GM21717 (cell line): ENCODE measurements at regions not wholly inside any gene's neighbourhood (a gene's known extent, or its start where the extent isn't known, plus 50 kb on each side); places are given as distances from the start of the nearest gene placed in this dataset.
"Not testable (repeated sequence)": the region's sequence is repeated elsewhere in the genome, so short reads cannot be mapped to it uniquely, and the experiment has no call there.

Source experiments
- ATAC-seq: cut with Tn5 transposase; IDR thresholded peaks from one replicate; pipeline ENCODE4 v1.9.1; 2021; ENCODE audit warnings: mild to moderate bottlenecking, moderate library complexity; ENCODE audit not compliant: unreplicated experiment

DNA sequence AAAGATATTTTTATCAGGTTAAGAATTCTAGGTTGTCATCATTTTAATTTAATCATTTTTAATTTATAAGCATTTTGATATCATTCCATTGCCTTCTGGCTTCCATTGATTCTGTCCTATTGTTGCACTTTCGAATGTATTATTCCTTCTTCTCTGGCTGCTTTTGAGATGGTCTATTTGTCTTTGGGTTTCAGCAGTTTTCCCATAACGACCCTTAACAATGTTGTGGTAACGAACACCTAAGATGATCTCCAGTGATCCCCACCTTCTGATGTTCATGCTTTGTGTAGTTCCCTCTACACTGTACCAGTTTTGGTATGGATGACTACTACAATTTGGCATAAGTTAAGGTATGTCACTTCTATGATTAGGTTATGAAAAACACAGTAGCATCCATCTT, 59.9 kb downstream of the MINAR1 start:
- ATAC-seq: no peak

DNA sequence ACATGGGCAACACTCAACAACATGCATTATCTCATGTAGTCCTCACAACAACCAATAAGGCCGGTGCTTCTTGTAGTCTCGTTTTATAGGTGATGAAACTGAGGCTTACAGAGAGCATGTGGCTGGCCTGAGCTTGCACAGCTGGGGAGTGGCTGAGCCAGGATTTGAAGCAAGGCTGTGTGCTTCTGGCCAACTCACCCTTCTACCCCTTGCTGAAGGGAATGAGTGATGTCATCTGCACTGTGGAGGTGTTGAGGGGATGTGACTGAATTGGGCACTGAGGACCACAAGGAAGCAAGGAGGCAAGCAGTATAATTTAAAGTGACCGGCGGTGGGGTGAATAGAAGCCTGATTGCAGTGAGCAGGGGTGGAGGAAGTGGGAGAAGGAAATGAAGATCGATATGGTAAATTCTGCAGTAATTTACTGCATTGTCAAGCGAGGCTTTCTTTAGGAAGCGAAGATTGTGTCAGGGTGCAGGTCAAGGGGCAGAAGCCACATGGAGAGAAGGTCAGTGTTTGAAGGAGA, 62.3 kb downstream of the MINAR1 start:
- no peak for ATAC-seq

DNA sequence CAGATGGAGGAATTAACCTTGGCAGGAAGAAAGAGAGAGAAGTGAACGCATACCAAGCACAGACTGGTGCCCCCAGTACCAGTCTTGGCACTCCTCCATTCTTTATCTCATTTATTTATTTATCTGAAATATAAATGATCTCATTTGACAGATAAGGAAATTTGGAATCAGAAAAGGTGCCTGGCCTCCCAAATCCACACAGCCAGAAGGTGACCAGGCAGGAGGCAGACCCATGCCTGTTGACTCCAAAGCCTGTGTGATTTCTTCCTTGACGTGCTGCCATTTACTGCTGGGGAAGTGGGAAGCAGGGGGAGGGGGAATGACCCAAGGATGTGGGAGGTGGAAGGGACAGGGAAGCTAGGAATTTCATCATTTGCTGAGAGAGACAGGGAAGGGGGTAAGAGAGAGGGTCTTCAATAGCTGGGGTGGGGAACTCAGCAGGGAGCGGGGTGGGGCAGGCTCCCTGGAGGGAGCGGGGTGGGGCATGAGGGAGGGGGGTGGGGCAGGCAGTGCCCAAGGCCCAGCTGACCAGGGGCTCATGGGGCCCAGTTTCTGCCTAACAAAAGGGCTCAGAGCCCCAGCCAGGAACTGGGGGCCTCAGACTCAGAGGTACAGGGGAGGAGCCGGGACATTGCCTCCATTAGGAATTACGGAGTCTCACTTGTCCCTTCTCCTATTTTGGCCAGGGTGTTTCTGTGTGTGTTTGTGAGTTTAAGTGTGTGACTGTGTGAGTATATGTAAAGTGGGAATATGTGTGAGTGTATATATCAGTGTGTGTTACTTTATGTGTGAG, 63.0 kb downstream of the MINAR1 start:
- no peak for ATAC-seq

DNA sequence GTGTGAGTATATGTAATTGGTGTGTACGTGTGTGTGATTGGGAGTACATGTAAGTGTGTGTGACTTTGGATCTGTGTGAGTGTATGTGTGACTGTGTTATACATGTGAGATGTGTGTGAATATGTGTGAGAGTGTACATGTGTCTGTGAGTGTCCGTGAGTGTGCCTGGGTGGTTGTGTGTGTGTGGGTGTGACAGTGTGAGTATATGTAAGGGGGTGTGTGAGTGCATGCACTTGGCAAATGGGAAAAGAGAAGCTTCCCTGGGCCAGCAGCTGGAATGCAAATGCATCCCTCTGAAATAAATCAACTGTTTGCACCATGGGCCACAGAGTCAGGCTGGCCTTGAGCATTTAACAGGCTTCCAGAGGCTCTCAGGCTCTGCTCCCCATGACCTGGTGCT, 63.6 kb downstream of the MINAR1 start:
- ATAC-seq: no peak

DNA sequence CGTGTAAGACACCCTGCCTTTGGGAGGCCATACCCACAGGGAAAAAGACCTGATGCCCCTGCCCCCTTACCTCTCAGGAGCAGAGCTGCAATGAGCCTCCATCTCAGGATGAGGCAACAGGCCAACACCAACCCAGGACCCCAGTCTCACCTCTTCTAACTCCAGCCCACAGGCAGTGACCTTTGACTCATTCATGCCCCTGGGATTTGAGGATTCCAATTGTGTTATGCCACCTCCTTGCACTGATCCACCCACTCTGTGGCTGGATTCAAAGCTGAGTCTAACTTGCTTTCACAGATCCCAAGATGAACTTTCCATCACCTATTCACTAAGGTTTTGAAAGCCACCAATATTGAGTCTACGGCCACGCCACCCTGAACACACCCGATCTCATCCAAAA, 64.7 kb downstream of the MINAR1 start:
- no peak for ATAC-seq

DNA sequence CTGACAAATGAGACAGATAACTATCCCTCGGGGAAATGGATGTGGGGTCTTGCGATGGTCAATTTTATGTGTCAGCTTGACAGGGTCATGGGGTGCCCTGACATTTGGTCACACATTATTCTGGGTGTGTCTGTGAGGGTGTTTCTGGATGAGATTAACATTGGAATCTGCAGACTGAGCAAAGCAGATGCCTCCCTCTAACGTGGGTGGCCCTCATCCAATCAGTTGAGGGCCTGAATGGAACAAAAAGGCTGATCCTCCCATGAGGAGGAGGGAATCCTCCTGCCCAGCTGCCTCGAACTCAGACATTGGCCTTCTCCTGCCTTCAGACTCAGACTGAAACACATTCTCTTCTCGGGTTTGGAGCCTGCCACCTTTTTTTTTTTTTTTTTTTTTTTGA, 69.0 kb downstream of the MINAR1 start:
- no peak for ATAC-seq

GRCh38 chr15:79505956-79506355, 73.8 kb downstream of the MINAR1 start:
- ATAC-seq: no peak

DNA sequence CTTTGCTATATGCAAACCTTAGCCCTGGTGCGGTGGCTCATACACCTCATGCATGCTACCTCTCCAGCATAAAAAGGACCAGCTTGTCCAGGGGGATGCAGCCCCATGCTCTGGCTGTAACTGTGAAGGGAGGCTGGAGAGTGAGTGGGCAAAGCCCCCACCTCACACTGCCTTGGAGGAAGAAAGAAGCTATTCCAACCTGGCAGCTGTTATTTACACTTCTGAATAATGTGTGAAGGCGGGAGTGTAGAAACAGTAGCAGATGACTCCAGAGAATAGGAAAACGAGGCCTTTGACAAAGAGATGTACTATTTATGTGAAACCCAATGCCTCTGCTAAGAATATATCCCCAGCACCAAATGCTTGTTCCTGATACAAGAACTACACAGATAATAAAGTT, 80.7 kb downstream of the MINAR1 start:
- not testable (repeated sequence) for ATAC-seq

DNA sequence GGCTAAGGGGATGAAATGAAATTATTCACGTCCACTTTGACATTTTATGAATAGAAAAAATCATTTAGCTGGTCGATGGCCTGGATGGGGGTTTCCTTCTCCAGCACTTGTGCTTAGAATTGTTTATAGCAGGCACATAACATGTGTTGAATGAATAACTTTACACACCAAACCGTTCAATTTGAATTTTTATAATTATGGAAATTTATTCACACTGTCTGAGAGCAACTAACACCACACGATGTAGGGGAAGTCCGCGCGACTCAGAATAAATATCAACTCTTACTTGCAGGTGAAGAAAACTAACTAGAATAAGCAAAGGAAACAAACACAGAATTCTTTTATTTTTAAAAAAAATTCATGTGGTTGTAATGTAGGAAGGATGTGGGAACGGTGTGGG, 81.3 kb downstream of the MINAR1 start:
- no peak for ATAC-seq

DNA sequence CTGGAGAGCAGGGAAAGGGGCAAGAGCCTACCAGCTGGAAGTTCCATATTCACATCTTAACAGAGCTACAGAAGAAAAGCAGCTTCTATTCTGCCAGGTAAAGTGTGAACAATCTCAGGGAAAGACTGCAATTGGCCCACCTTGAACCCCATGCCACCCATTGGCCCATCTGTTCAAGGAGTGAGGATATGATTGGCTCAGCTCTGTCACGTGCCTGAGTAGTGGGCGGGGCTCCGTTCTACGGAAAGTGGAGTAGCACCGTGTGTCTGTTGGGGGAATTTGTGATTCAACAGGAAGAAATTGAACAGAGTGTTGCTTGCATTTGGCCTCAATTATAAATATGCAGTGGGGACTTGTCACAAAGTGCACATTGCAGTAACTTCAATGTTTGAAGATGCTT, 81.8 kb downstream of the MINAR1 start:
- no peak for ATAC-seq

DNA sequence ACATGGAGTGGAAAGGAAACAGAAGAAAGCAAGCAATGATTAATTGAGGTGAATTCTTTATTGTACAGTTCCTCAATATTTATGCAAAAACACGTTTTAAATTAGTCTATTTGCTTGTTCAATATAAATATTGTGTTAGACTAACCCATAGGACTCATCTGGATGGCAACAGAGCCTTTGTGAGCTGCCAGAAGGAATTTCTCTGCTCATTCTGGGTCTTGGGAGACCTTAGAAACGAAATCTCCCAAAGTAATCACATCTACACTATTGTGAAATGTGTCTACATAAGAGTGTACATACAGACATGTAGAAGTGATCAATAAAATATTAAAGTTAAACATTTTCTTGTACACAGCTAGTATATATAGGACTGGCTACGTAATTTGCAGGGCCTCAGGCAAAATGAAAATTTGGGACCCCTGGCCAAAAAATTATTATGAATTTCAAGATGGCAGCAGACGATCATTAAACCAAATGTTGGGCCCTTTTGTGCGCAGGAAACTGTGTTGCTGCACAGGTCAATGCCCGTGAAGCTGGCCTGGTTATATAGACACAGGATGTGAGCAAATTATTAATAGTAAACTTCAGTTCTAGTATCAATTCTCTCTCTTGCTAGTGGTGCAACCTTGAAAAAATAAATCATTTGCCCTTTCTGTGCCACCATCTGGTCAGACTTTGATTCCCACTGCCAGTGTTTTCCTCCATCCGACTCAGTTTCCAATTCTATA, 83.3 kb downstream of the MINAR1 start:
- ATAC-seq: no peak

GRCh38 chr15:79516155-79516554, 84.0 kb downstream of the MINAR1 start:
- ATAC-seq: no peak

DNA sequence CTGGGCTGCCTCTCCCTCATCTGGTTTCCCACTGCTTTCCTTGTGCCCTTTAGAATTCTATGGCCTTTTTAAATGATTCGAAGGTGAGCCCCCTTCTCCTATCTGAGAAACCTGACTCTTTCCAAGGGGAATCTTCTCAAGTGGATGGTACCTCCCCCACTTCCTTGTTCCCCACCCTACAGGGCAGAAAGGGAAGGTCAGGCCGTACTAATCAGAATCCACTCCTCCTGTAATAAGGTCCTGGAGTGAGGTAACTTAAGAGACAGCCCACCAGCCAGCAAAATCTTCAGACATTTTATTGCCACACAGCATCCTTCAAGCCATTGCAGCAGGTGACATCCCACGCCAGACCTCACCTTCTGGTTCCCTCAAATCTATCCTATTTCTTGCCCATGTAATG, 84.5 kb downstream of the MINAR1 start:
- ATAC-seq: no peak

DNA sequence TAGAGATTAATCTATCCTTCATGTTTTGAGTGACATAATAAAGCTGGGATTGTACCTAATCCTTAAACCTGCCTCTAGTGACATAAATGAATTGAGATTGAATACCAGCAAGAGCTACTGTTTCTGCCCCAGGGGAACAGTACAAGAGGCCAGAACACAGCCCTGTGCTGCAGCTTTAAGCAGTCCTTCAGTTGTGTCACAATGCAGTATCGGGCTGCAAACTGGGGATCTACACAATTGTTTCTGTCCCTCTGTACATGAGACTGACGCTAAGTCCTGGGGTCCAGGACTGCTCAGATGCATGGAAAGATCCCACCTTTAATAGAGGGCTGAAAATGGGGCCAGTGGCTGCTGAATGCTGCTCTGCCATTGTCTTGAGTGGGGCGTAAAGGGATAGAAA, 87.5 kb downstream of the MINAR1 start:
- ATAC-seq: no peak

- ATAC-seq: no peak
Measured at GRCh38 chr15:79520654-79521053, 88.5 kb downstream of the MINAR1 start.

DNA sequence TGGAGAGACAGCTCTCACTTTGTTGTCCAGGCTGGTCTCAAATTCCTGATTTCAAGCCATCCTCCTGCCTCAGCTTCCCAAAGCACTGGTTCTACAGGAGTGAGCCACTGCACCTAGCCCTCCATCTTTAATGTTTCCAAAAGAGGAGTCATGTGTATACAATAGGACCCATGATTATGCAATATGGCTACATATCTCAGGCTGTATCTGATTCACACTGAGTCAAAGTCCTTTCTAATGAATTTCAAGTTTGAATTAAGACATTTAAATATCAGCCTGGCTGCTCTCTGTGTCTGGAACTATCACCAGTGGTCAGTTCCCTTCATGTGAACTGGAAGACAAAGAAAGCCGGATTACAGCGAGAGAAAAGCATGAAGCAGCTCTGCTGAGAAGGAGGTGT, 90.5 kb downstream of the MINAR1 start:
- ATAC-seq: no peak

DNA sequence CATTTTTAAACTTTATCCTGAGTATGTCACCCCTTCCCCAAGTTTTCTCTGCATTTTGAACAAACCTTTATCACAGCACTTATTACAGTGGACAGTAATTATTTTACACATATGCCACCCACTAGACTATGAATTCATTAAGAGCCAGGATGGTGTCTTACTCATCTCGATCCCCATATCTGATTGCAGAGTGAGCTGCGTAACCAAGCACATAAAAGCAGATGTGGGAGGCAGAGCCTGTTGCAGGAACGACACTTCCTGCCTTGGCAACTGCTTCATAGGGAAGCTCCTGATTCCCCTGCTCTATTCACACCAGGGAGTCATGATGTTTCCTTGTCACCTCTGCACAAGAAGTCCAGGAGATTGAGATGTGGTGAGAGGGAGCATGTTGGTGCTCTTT, 91.1 kb downstream of the MINAR1 start:
- no peak for ATAC-seq

DNA sequence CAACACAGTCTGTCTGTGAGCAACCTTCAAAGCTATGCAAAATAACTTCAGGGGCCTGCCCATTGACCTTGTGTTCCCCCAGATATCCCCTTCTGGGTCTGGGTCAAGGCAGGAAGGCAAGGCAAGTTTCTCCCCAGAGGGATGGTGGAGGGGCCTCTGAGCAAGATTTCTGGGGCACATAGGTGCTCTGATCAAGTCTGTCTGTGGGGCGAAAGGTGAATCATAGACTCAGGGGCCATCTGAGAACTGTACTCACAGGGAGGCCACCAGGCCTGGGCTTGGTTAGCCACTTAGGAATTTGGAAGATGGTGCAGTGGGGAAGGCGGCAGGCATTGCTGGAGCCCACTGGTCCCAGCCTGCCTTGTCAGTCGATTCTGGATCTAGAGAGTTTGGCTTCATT, 92.4 kb downstream of the MINAR1 start:
- no peak for ATAC-seq

GRCh38 chr15:79526376-79526775, 94.2 kb downstream of the MINAR1 start:
- ATAC-seq: no peak

DNA sequence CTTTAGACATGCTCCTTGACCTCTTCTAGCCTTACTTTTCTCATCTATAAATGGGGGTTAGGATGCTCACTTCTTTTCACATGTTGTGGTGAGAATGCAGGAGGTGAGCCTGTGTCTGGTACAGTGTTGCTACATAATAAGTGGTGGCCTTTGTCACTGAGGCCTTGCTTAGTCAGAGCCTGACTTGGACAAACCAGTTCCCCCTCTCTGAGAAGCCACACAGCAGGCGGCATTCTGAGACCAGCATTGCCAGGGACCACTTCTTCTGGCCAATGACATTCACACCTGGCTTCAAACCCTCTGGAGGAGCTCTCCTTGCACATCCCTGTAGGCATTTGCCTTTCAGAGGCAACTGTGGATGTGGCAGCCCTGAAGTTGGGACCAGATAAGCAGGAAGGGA, 95.7 kb downstream of the MINAR1 start:
- ATAC-seq: no peak

DNA sequence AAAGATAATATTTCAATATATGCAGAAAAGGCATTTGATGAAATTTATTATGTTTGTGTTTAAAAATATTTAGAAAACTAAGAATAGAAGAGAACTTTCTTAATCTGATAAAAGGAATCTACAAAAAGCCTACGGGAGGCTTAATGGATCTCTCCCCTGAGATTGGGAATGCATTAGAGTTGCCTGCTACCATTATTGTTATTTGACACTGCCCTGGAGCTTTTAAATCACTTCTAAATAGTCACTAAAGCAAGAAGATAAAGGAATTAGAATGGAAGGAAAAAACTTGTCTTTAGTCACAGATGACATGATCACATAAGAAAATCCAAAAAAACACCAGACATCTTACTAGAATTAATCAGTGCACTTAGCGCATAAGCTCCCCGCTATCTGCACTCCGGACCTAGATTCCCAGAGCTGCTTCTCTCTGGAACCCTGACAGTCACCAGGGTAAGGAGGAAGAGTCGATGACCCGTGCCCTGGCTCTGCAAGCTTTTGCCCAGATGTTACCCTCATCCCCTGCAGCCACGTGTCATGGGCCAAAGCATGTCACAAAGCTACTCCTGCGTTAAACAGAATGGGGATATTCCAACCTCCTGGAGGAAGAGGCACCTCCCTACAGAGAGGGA, 97.1 kb downstream of the MINAR1 start:
- no peak for ATAC-seq

DNA sequence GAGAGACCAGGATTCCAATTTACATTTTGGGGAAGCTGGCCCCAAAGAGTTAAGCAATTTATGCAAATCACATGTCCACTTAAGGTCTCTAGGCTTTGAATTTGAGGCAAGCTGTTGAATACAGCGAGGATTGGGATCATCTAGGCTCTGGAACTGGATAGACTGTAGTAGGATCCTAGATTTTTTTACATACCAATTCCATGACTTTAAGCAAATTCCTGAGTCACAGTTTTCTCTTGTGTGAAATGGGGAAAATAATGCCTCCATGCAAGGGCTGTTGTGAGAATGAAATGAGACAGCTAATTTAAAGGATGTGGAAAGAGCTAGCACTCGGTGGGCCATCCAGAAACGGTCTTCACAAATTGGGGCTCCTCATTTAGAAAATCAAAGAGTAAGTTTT, 103.4 kb downstream of the MINAR1 start:
- no peak for ATAC-seq
